ENCODE measurements at regions not wholly inside any gene's neighbourhood (a gene's known extent, or its start where the extent isn't known, plus 50 kb on each side); places are given as distances from the start of the nearest gene placed in this dataset.

DNA sequence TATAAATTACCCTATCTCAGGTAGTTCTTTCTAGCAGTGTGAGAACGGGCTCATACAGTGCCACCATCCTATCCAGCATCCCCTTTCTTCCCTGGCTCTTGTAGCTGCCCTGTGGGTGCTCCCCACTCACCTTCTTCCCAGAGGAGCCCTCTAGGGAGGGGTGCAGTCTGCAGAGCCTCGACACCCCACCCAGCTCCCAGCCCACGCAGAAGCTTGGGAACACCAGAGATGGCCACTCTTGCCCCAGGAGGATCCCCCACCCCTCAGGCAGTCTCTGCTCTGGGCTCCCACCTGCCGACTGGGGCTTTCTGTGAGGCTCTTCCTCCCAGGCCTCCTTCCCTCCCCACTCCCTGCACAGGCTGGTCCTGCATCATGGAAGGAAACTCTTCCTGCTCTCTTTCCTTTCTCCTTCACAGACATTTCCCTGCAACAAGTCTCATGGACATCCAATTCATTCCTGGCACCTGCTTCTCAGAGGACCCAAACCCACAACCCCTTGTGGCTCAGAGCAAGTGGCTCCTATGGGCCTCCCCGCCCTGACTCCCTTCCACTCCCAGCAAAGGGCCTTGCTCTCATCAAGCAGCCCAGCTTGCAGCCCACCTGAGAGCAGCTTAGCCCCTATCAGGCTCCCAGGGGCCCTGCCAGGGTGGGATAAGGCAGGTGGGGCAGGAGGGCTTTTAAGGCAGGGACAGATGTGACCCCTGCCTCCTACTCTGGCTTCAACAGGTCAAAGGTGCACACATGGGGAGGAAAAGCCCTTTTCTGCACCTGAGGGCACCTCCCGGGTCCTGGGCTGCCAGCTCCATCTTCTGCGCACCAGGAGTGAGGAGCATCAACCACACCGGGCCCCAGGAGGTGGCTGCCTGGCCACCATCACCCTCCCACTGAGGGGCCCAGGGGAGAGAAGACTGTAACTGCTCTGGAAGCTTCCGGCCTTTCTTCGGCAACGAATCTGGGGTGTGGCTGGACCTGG is 263.8 kb upstream of the TNRC6C start:
- DNase-seq: no peak

- DNase-seq: no peak
Observed at GRCh38 chr17:77695386-77695785, 263.1 kb upstream of the TNRC6C start.

DNA sequence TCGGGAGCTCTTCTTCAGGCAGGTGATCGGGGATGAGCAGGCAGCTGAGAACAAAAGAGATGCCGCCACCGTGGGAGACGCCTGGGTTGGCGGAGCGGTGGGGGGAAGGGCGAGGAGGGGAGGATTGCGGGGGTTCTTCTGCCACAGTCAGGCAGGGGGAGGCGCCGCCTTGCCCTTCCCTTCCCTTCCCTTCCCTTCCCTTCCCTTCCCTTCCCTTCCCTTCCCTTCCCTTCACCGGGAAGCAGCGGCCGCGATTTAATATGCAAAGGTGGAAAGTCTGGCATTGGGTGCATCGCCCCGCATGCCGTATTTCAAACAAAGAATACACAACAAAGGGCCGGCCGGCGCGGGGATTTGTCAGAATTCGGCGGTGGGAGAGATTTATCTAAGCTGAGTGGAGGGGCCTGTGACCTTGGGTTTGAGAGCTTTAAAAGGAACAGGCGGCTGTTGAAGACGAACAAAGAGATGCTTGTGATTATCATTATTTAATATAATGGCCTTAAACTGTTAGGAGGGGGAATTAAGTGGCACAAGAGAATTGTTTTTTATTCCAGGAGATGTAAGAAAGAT is 262.3 kb upstream of the TNRC6C start:
- no peak for DNase-seq

DNA sequence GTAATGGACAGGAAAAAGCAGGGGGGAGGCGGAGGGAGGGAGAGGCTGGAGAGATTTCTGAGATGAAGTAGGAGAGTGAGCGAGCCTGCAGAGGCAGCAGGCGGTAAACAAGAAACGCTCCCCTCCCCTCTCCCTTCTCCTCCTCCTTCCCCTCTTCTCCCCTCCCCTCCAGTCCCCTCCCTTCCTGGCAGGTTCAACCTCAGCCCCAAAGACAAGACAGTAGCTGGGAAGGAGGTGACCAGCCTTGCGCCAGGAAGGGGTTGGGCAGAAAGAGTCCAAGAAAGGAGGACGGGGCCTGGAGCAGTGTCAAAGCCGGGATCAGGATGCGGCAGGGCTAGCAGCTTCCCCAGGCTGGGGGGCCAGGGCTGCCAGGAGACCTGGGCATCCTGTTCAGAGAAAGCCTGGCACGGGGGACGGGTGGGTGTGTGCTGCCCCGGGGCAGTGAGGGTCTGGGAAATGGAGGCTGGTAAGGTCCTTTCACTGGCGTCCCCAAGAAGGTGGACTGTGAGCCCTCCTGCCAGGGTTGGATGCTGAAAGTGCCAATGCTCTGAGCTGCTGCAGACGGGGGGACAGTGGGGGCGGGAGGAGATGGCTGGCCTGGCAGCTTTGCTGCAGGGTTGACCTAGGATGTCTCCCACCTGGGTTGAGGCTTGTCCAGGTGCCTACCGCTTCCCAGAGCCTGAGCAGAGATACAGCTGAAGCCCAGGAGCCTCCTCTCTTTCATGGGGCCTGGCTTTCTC is 261.6 kb upstream of the TNRC6C start:
- DNase-seq: no peak

DNA sequence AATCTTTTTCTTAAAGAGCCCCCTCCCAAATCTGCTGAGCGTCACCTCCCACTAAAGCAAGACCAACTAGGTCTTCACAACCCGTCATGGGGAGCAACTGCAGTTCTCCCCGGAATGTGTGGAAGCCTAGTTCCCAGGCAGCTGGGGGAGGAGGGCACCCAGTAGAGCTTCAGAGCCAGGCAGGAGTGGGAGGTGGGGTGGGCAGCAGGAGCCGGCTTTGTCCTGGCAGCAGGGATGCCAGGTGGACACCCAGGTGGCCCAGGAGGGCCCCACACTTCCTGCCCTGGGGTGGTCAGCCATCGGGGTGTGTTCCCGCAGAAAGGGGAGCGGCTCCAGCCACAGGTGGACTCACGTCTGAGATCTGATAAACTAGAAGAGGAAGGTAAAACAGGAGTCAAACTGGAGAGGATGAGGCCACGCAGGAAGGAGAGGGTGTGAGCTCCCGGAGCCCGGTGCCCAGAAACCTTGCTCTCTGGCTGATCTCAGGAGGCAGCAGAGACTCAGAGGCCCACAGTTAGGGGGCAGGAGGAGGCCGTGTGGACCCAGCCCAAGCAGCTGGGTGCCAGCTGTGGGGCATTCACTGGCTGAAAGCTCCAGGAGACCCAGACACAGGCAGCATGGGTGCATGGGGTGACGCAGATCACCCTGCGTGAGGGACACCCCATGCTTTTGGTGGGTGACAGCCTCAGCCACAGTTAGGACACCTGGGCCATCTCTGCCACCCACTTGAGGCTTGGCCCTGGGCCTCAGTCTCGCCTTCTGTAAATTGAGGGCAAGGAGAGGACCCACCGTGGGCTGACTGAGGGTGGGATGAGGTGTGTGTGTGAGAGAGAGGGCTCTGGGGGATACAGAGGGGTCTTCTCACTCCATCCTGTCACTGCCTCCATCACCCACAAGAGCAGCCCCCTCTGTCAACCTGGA is 260.8 kb upstream of the TNRC6C start:
- no peak for DNase-seq

- peak; percentile 67 for DNase-seq
Observed at GRCh38 chr17:77698903-77699623, 259.4 kb upstream of the TNRC6C start.

- peak; percentile 42 for DNase-seq
Observed at GRCh38 chr17:77700165-77700881, 258.2 kb upstream of the TNRC6C start.

DNA sequence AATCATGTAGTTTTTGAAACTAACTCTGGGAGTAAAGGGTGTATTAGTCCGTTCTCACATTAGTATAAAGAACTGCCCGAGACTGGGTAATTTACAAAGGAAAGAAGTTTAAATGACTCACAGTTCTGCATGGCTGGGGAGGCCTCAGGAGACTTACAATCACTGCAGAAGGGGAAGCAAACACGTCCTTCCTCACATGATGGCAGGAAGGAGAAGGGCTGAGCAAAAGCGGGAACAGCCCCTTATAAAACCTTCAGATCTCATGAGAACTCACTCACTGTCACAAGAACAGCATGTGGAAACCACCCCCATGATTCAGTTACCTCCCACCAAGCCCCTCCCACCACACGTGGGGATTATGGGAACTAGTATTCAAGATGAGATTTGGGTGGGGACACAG is 256.5 kb upstream of the TNRC6C start:
- DNase-seq: no peak

GRCh38 chr17:77704048-77704815 is 254.3 kb upstream of the TNRC6C start:
- DNase-seq: no peak

GRCh38 chr17:77706938-77707337 is 251.6 kb upstream of the TNRC6C start:
- no peak for DNase-seq

DNA sequence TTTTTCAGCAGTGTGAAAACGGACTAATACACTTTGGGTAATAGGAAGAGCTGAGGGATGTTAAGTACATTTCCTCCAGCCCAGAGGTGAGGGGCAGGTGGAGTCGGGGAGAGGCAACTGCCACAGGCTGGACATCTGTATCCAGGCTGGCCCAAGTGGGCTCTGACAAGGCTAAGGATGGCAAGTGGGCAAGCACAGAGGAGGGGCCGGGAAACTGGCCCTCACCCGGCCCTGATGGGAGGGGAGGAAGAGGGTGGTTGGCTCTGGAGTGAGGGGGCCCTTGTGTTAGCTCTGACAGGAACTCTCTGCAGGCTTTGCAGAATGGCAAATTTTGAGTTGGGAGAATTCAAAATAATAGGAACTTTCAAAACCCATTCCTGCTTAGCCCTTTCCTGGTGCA is 251.0 kb upstream of the TNRC6C start:
- DNase-seq: no peak

DNA sequence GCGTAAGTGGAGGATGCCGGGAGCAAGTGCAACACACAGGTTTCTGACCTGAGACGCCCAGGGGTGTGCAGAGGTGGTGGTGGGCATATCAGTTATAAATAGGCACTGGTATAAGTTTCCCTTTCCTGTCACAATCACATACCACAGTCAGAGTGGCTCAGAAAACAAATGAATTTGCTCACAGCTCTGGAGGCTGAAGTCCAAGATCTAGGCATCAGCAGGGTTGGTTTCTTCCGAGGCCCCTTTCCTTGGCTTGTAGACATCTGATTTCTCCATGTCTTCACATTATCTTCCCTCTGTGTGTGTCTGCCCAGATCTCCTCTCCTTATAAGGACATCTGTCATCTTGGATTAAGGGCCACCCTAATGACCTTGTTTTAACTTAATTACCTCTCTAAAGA is 250.5 kb upstream of the TNRC6C start:
- DNase-seq: no peak

DNA sequence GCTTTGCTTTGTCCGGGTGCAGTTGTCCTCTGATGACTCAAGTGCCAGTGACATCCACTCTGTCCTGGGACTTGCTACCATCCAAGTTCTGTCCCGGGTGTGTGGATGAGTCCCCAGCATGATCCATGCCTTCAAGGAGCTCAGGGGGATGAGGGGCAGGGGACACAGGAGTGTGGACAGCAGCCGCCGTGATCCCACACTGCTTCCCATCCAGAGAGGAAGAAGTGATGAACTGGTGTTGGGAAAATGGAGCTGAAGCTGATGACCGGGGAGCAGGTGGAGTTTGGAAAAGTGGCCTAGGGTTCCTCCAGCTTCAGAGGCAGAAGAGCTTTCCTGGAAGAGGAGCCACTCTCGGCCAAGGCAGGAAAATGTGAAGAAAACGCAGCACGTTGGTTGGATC is 249.6 kb upstream of the TNRC6C start:
- DNase-seq: no peak

DNA sequence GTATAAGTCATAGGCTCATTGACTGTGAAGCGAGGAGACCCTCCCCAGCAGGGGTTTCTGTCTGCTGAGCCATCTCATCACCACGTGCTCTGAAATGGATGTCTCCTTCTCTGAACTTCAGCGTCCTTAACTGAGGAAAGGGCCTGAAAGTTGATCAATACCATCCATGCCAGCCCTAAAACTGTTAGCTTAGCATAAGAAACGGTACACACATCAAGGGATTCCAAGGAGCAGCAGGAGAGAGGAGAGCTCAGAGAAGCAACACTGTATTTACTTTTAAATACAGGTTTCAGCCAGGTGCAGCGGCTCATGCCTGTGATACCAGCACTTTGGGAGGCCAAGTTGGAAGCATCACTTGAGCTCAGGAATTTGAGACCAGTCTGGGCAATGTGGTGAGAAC is 248.9 kb upstream of the TNRC6C start:
- DNase-seq: no peak

- no peak for DNase-seq
Observed at GRCh38 chr17:77712578-77712977, 245.9 kb upstream of the TNRC6C start.

GRCh38 chr17:77716289-77716926 is 242.1 kb upstream of the TNRC6C start:
- no peak for DNase-seq

DNA sequence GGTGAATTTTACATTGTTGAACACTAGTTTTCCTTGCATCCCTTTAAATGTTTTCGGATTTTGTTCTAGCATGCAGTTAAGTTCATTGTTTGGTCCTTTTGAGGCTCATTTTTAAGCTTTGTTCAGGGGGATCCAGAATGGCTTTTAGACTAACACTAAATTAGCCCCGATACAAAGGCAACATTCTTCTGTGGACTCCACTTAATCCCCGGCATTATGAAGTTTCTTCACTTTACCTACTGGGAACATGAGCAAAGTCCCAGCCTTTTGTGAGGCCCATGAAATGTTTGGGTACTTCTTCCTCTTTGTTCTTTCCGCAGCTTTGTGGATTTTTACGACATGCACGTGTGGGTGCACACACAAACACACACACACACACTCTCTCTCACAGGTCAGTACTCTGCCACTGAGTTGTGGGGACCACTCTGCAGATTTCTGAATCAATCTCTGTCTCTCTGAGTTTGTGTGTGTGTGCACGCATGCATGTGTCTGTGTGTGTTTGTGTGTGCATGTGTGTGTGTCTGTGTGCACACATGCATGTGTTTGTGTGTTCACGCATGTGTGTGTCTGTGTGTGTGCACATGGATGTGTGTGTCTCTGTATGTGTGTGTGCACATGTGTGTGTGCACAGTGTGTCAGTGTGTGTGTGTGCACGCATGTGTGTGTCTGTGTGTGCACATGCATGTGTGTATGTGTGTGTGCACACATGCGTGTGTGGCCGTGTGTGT is 240.4 kb upstream of the TNRC6C start:
- no peak for DNase-seq

DNA sequence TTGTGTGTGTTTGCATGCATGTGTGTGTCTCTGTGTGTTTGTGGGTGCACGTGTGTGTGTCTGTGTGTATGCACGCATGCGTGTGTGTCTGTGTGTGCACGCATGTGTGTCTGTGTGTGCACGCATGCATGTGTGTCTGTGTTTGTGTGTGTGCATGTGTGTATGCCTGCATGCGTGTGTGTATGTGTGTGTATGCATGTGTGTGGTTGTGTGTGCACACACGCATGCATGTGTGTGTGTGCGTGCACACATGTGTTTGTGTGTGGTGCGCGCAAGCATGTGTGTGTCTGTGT is 239.9 kb upstream of the TNRC6C start:
- DNase-seq: no peak

DNA sequence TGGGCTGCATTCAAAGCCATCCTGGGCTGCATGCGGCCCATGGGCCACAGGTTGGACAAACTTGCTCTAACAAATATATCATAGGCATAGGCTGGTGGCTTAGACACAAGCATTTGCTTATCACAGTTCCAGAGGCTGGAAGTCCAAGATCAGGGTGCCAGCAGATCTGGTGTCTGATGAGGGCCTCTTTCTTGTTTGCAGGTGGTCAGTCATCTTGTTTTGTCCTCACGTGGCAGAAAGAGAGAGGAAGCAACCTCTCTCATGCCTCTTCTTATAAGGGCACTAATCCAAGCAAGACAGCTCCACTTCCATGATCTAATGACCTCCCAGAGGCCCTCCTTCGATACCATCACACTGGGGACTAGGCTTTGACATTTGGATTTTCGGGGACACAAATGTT is 238.7 kb upstream of the TNRC6C start:
- no peak for DNase-seq

All from NCI-H2171 treated with DMSO at 0.1 percent for 48 hours (cell line).